CD4-positive, CD25-positive, alpha-beta regulatory T cell (primary cell): ENCODE measurements at regions not wholly inside any gene's neighbourhood (a gene's known extent, or its start where the extent isn't known, plus 50 kb on each side); places are given as distances from the start of the nearest gene placed in this dataset.

ENCODE experiments used
- ATAC-seq, 2 donors: fragments of 150-1000 bp; cut with Tn5 transposase; one replicate each; pipeline ENCODE4 v1.10.0; 2021; ENCODE audit warnings: low read depth in 2 of 2, moderate number of reproducible peaks in 2 of 2, moderate library complexity in 1 of 2
- DNase-seq, 3 donors: peaks; one replicate each; pipeline versions ENCODE4 v3.0.0 to v3.0.0-alpha.2; 2012 to 2022; ENCODE audit warnings: mixed read lengths in 1 of 3
- H3K27ac ChIP-seq: one replicate; pipeline ENCODE4 v1.7.0; 2013; ENCODE audit warnings: mild to moderate bottlenecking, low read length; ENCODE audit not compliant: insufficient read depth, poor library complexity, severe bottlenecking
- H3K27me3 ChIP-seq: one replicate; pipeline ENCODE4 v1.7.0; 2013; ENCODE audit warnings: low read length; ENCODE audit not compliant: control insufficient read depth, insufficient read depth
- H3K36me3 ChIP-seq: one replicate; pipeline ENCODE4 v1.7.0; 2013; ENCODE audit warnings: mild to moderate bottlenecking, low read length, moderate library complexity; ENCODE audit not compliant: control insufficient read depth, insufficient read depth
- H3K4me1 ChIP-seq: 2 replicates; pipeline ENCODE4 v1.7.0; 2013; ENCODE audit warnings: mild to moderate bottlenecking, low read length; ENCODE audit not compliant: insufficient read depth, control insufficient read depth, poor library complexity, severe bottlenecking
- H3K4me3 ChIP-seq: one replicate; pipeline ENCODE4 v1.7.0; 2013; ENCODE audit warnings: low read depth, mild to moderate bottlenecking, low read length, moderate library complexity
- H3K9me3 ChIP-seq, 2 experiments: 1 replicate in 1 of 2; 2 replicates in 1 of 2; pipeline ENCODE4 v1.7.0; 2013; ENCODE audit warnings: low read length in 2 of 2, mild to moderate bottlenecking in 1 of 2, moderate library complexity in 1 of 2; ENCODE audit not compliant: control insufficient read depth in 2 of 2
- H3K27ac Mint-ChIP-seq, 3 donors: one replicate each; pipeline ENCODE4 v1.8.0; 2020 to 2022; ENCODE audit warnings: mild to moderate bottlenecking in 3 of 3, mixed read lengths in 3 of 3, moderate library complexity in 2 of 3
- H3K27me3 Mint-ChIP-seq: one replicate; pipeline ENCODE4 v1.8.0; 2022; ENCODE audit warnings: mild to moderate bottlenecking, mixed read lengths
- H3K36me3 Mint-ChIP-seq: one replicate; pipeline ENCODE4 v1.8.0; 2020; ENCODE audit warnings: mixed read lengths
- H3K4me1 Mint-ChIP-seq, 4 donors: one replicate each; pipeline ENCODE4 v1.8.0; 2020 to 2022; ENCODE audit warnings: mixed read lengths in 4 of 4, mild to moderate bottlenecking in 1 of 4
- H3K4me3 Mint-ChIP-seq, 4 donors: one replicate each; pipeline ENCODE4 v1.8.0; 2020 to 2022; ENCODE audit warnings: mild to moderate bottlenecking in 4 of 4, mixed read lengths in 4 of 4, moderate library complexity in 3 of 4
- H3K9me3 Mint-ChIP-seq, 7 donors: one replicate each; pipeline ENCODE4 v1.8.0; 2020 to 2022; ENCODE audit warnings: mixed read lengths in 7 of 7, mild to moderate bottlenecking in 3 of 7, moderate library complexity in 2 of 7

DNA sequence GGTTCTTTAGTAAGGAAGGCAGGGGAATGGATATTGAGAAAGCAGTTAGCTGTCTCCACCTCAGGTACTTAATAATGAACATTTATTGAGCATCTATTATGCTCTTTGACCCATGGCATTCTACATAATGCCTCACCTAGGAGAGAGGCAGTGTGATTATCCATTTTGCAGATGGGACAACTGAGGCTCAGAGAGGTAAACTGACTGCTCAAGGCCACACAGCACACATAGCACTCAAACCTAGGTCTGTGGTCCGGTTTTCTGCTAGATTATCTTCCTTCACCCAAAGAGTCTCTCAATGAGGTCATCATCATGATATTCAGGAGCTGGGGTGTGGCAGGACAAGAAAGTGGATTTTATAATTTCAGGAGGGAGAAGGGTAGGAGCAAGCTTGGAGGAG is 199.1 kb upstream of the LHX5 start:
- ATAC-seq = no peak
- Histone ChIP-seq H3K4me1 (no peaks in the 10 kb centered on the region), H3K9me3 (no peaks in the 10 kb centered on the region), H3K36me3 (no peaks in the 10 kb centered on the region), H3K27me3 (no peaks in the 10 kb centered on the region), H3K4me3 (no peak overlapping the region), H3K27ac (no peak overlapping the region)
- Mint-ChIP-seq H3K27ac (no peak overlapping the region), H3K36me3 (no peaks in the 10 kb centered on the region), H3K4me3 (no peak overlapping the region), H3K27me3 (peaks cover 19% of the 10 kb centered on the region), H3K4me1 (no peaks in the 10 kb centered on the region), H3K9me3 (peaks cover 0 to 2% (median 0%) of the 10 kb centered on the region in 7 donors)
- no peak for DNase-seq

- H3K4me3 ChIP-seq = no peak overlapping the region
- DNase-seq (no peak), ATAC-seq (no peak)
- H3K9me3 ChIP-seq = no peaks in the 10 kb centered on the region
- Mint-ChIP-seq H3K27ac (no peak overlapping the region), H3K4me1 (no peaks in the 10 kb centered on the region), H3K9me3 (peaks cover 0 to 4% (median 0%) of the 10 kb centered on the region in 7 donors), H3K36me3 (no peaks in the 10 kb centered on the region), H3K4me3 (no peak overlapping the region), H3K27me3 (peaks cover 11% of the 10 kb centered on the region)
- no peaks in the 10 kb centered on the region for H3K27me3 ChIP-seq
- H3K27ac ChIP-seq = no peak overlapping the region
- no peaks in the 10 kb centered on the region for H3K36me3 ChIP-seq
- no peaks in the 10 kb centered on the region for H3K4me1 ChIP-seq
Observed at GRCh38 chr12:113667676-113668356, 196.1 kb upstream of the LHX5 start.

DNA sequence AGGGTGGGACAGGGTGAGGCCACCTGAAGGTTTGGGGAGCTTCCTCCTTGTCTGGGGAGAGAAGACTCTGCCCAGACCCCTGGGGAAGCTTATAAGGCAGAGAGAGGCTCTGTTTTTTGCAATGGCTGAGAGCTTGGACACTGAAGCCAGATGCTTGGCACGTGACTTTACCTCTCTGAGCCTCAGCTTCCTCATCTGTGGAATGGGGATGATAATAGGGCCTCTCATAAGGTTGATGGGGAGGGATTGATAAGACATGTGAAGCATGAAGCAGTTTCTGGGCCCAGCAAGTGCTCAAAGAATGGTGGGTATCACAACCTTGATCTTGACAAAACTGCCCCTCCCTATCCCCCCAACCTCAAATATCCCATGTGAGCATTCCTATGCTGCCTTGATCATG is 195.4 kb upstream of the LHX5 start:
- Mint-ChIP-seq H3K9me3 (peaks cover 0 to 4% (median 0%) of the 10 kb centered on the region in 7 donors), H3K4me3 (no peak overlapping the region), H3K27me3 (peaks cover 11% of the 10 kb centered on the region), H3K36me3 (no peaks in the 10 kb centered on the region), H3K4me1 (no peaks in the 10 kb centered on the region), H3K27ac (no peak overlapping the region)
- Histone ChIP-seq H3K27ac (no peak overlapping the region), H3K4me1 (no peaks in the 10 kb centered on the region), H3K9me3 (no peaks in the 10 kb centered on the region), H3K4me3 (no peak overlapping the region), H3K36me3 (no peaks in the 10 kb centered on the region), H3K27me3 (no peaks in the 10 kb centered on the region)
- no peak for ATAC-seq
- no peak for DNase-seq

DNA sequence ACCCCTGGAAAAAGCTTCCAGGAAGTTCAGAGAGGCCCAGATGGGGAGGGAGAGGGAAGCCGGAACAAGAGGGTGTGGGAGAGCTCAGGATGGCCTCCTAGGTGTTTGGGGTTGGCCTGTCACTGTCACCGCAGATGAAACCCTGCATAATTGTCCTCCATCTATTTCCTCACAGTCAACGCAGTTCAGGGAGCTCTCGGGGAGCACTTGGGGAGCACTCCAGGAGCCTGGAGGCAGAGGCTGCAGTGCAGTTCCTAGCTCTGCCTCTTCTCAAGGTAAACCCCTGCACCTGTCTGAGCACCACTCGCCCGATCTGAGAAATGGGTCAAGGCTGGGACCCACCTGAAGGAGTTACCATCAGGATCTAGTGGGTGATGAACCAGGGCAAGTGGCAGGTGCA is 194.6 kb upstream of the LHX5 start:
- Mint-ChIP-seq H3K4me1 (no peaks in the 10 kb centered on the region), H3K36me3 (no peaks in the 10 kb centered on the region), H3K9me3 (peaks cover 0 to 4% (median 0%) of the 10 kb centered on the region in 7 donors), H3K27me3 (peaks cover 11% of the 10 kb centered on the region), H3K27ac (no peak overlapping the region), H3K4me3 (no peak overlapping the region)
- no peak for DNase-seq
- Histone ChIP-seq H3K27ac (no peak overlapping the region), H3K27me3 (no peaks in the 10 kb centered on the region), H3K9me3 (no peaks in the 10 kb centered on the region), H3K36me3 (no peaks in the 10 kb centered on the region), H3K4me1 (no peaks in the 10 kb centered on the region), H3K4me3 (no peak overlapping the region)
- no peak for ATAC-seq

DNA sequence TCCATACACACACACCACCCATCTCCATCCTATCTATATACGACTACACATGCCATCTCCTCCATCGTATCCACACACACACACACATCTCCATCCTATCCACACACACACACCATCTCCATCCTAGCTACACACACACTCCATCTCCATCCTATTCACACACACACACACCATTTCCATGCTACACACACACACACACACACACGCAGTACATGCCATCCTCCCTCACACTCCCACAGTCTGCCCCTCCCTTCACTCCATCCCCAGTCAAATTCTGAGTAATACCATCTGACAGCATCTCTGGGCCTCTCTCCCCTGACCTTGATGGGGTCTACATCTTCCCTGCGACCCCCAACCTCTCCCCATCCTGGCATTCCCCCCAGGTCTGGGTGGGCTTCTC is 193.8 kb upstream of the LHX5 start:
- Histone ChIP-seq H3K4me1 (no peaks in the 10 kb centered on the region), H3K27me3 (no peaks in the 10 kb centered on the region), H3K36me3 (no peaks in the 10 kb centered on the region), H3K27ac (no peak overlapping the region), H3K9me3 (no peaks in the 10 kb centered on the region), H3K4me3 (no peak overlapping the region)
- DNase-seq (no peak), ATAC-seq (no peak)
- Mint-ChIP-seq H3K9me3 (peaks cover 0 to 4% (median 0%) of the 10 kb centered on the region in 7 donors), H3K27ac (no peak overlapping the region), H3K36me3 (no peaks in the 10 kb centered on the region), H3K4me1 (no peaks in the 10 kb centered on the region), H3K4me3 (no peak overlapping the region), H3K27me3 (peaks cover 7% of the 10 kb centered on the region)

- H3K27me3 Mint-ChIP-seq = peaks cover 3% of the 10 kb centered on the region
- DNase-seq = no peak
- no peak overlapping the region for H3K4me3 Mint-ChIP-seq
- Histone ChIP-seq H3K27ac (no peak overlapping the region), H3K4me1 (no peaks in the 10 kb centered on the region), H3K27me3 (no peaks in the 10 kb centered on the region), H3K9me3 (no peaks in the 10 kb centered on the region), H3K36me3 (no peaks in the 10 kb centered on the region), H3K4me3 (no peak overlapping the region)
- H3K27ac Mint-ChIP-seq = no peak overlapping the region
- H3K36me3 Mint-ChIP-seq = no peaks in the 10 kb centered on the region
- H3K9me3 Mint-ChIP-seq = peaks cover 0 to 4% (median 0%) of the 10 kb centered on the region in 7 donors
- H3K4me1 Mint-ChIP-seq = no peaks in the 10 kb centered on the region
- no peak for ATAC-seq
Observed at GRCh38 chr12:113664224-113664681, 192.6 kb upstream of the LHX5 start.

GRCh38 chr12:113663396-113663795 is 191.7 kb upstream of the LHX5 start:
- no peaks in the 10 kb centered on the region for H3K4me1 Mint-ChIP-seq
- H3K9me3 ChIP-seq = no peaks in the 10 kb centered on the region
- no peaks in the 10 kb centered on the region for H3K36me3 ChIP-seq
- H3K9me3 Mint-ChIP-seq = peaks cover 0 to 4% (median 0%) of the 10 kb centered on the region in 7 donors
- H3K27me3 ChIP-seq = no peaks in the 10 kb centered on the region
- no peaks in the 10 kb centered on the region for H3K36me3 Mint-ChIP-seq
- no peaks in the 10 kb centered on the region for H3K4me1 ChIP-seq
- H3K27ac Mint-ChIP-seq = no peak overlapping the region
- peaks cover 6% of the 10 kb centered on the region for H3K27me3 Mint-ChIP-seq
- no peak overlapping the region for H3K27ac ChIP-seq
- DNase-seq (no peak), ATAC-seq (no peak)
- H3K4me3 ChIP-seq = no peak overlapping the region
- no peak overlapping the region for H3K4me3 Mint-ChIP-seq

- no peaks in the 10 kb centered on the region for H3K27me3 ChIP-seq
- no peak overlapping the region for H3K4me3 ChIP-seq
- no peaks in the 10 kb centered on the region for H3K9me3 ChIP-seq
- ATAC-seq = no peak
- Mint-ChIP-seq H3K27me3 (peaks cover 6% of the 10 kb centered on the region), H3K27ac (no peak overlapping the region), H3K9me3 (peaks cover 0 to 11% (median 2%) of the 10 kb centered on the region in 7 donors), H3K4me1 (no peaks in the 10 kb centered on the region), H3K36me3 (no peaks in the 10 kb centered on the region), H3K4me3 (no peak overlapping the region)
- no peaks in the 10 kb centered on the region for H3K36me3 ChIP-seq
- H3K27ac ChIP-seq = no peak overlapping the region
- H3K4me1 ChIP-seq = no peaks in the 10 kb centered on the region
- no peak for DNase-seq
Observed at GRCh38 chr12:113660936-113661335, 189.3 kb upstream of the LHX5 start.
